GM23338 (cell line): ENCODE measurements at regions not wholly inside any gene's neighbourhood (a gene's known extent, or its start where the extent isn't known, plus 50 kb on each side); places are given as distances from the start of the nearest gene placed in this dataset.

Experiments used
- CREB1 ChIP-seq: fragments of 250-450 bp; sonication (Bioruptor Pico); IDR thresholded peaks from 2 replicates; pipeline ENCODE4 v1.5.0; 2020; ENCODE audit warnings: low read depth, mild to moderate bottlenecking, moderate library complexity
- EZH2 ChIP-seq: fragments of 200-600 bp; sonication (generic); IDR thresholded peaks from one replicate; pipeline ENCODE4 v1.8.0; 2017; ENCODE audit warnings: antibody characterized with exemption, mild to moderate bottlenecking, low read depth; ENCODE audit not compliant: unreplicated experiment
- EZH2phosphoT487 ChIP-seq: fragments of 200-600 bp; sonication (generic); IDR thresholded peaks from one replicate; pipeline ENCODE4 v1.8.1; 2018; ENCODE audit warnings: antibody characterized with exemption; ENCODE audit not compliant: unreplicated experiment
- JUNB ChIP-seq: IDR thresholded peaks from one replicate; pipeline ENCODE4 v1.6.1; 2016; ENCODE audit warnings: antibody characterized with exemption; ENCODE audit not compliant: unreplicated experiment
- POLR2AphosphoS5 ChIP-seq: IDR thresholded peaks from 2 replicates; pipeline ENCODE4 v1.6.1; 2016; ENCODE audit warnings: antibody characterized with exemption, low read depth
- REST ChIP-seq: IDR thresholded peaks from one replicate; pipeline ENCODE4 v1.6.1; 2018; ENCODE audit warnings: antibody characterized with exemption; ENCODE audit not compliant: unreplicated experiment
- TF ChIP-seq, protein P1 (sequence below), 2 experiments: fragments of 200-600 bp in 1 of 2; sonication (generic) in 1 of 2; conservative IDR thresholded peaks; 2 replicates each; pipeline versions ENCODE4 v1.5.1 to v1.6.1; 2016 to 2017; ENCODE audit warnings: antibody characterized with exemption in 2 of 2, low read depth in 2 of 2, mild to moderate bottlenecking in 2 of 2, moderate library complexity in 1 of 2

DNA sequence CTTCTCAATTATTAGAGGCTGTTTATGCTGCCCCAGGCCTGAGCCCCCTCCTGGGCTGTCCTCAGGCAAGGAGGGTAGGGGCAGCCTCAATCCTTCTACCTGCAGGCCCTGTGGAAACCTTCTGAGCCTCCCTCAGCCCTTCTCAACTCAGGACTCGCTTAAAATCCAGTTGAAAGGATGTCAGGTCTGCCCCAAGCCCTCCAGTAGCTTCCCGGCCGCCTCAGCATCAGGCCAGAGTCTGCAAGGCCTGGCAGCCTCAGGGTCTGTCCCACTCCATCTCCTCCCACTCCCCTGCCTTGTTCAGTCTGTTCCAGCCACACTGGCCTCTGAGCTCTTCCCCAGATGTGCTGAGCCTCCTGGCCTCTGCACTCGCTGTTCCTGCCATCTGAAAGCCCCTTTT is 52.2 kb downstream of the KATNIP start:
- TF ChIP-seq EZH2phosphoT487: no peak
- TF ChIP-seq, protein P1, sequence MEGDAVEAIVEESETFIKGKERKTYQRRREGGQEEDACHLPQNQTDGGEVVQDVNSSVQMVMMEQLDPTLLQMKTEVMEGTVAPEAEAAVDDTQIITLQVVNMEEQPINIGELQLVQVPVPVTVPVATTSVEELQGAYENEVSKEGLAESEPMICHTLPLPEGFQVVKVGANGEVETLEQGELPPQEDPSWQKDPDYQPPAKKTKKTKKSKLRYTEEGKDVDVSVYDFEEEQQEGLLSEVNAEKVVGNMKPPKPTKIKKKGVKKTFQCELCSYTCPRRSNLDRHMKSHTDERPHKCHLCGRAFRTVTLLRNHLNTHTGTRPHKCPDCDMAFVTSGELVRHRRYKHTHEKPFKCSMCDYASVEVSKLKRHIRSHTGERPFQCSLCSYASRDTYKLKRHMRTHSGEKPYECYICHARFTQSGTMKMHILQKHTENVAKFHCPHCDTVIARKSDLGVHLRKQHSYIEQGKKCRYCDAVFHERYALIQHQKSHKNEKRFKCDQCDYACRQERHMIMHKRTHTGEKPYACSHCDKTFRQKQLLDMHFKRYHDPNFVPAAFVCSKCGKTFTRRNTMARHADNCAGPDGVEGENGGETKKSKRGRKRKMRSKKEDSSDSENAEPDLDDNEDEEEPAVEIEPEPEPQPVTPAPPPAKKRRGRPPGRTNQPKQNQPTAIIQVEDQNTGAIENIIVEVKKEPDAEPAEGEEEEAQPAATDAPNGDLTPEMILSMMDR (conservative IDR thresholded peaks at IDR 0.05; ENCODE audit: low read depth in 2 of 2): no peak
- TF ChIP-seq REST: no peak
- no peak for TF ChIP-seq JUNB
- TF ChIP-seq EZH2: no peak
- no peak for TF ChIP-seq POLR2AphosphoS5
- no peak for TF ChIP-seq CREB1 (CRISPR knock-in tag)
